ENCODE measurements at regions not wholly inside any gene's neighbourhood (a gene's known extent, or its start where the extent isn't known, plus 50 kb on each side); places are given as distances from the start of the nearest gene placed in this dataset.
"Not testable (repeated sequence)": the region's sequence is repeated elsewhere in the genome, so short reads cannot be mapped to it uniquely, and the experiment has no call there.

DNA sequence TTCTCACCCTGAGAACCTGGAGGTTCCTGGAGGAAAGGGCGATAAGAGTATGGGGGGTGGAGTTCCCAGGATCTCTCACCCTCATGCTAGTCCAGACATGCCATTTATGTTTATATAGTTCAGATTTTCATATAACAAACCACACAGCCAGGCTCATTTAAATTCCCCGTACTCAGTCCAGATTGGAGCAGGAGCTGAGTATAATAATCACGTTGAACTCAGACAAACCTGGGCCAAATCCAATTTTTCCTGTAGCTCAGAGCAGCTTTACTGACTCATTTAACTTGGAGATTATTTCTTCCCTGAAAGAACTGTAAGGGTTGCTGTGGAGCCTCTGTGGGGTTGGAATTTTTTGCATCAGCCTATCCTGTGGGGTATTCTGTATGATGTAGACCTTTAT lies 660.8 kb downstream of the TMEM121 start:
- H3K27ac ChIP-seq: no peak overlapping the region
- no peak overlapping the region for H3K4me3 ChIP-seq
- H3K36me3 ChIP-seq: no peaks in the 10 kb centered on the region
- no peaks in the 10 kb centered on the region for H3K9me3 ChIP-seq
- DNase-seq: no peak
- H3K4me1 ChIP-seq: no peaks in the 10 kb centered on the region
- intact Hi-C loops (cut with DNase I; ENCODE audit: low total_unique reads): no loop called here
- no peaks in the 10 kb centered on the region for H3K27me3 ChIP-seq
- no peak for TF ChIP-seq POLR2A (IDR thresholded peaks at IDR 0.05)
- TF ChIP-seq, protein P1, sequence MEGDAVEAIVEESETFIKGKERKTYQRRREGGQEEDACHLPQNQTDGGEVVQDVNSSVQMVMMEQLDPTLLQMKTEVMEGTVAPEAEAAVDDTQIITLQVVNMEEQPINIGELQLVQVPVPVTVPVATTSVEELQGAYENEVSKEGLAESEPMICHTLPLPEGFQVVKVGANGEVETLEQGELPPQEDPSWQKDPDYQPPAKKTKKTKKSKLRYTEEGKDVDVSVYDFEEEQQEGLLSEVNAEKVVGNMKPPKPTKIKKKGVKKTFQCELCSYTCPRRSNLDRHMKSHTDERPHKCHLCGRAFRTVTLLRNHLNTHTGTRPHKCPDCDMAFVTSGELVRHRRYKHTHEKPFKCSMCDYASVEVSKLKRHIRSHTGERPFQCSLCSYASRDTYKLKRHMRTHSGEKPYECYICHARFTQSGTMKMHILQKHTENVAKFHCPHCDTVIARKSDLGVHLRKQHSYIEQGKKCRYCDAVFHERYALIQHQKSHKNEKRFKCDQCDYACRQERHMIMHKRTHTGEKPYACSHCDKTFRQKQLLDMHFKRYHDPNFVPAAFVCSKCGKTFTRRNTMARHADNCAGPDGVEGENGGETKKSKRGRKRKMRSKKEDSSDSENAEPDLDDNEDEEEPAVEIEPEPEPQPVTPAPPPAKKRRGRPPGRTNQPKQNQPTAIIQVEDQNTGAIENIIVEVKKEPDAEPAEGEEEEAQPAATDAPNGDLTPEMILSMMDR (IDR thresholded peaks at IDR 0.05): no peak

DNA sequence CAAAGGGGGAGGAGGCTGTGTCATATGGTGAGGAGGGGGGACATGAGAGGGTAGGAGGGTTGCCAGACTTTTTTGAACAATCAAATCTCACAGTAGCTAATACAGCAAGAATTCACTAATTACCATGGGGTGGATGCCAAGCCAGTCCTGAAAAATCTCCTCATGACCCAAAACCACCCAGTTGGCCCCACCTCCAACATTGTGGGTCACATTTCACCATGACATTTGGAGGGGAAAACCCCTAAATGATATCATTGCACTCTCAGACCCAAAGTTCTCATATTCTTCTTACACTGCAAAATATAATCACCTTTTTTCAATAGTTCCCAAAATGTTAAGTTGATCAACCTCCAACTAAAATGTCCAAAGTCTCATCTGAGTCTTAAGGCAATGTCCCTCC lies 666.3 kb downstream of the TMEM121 start:
- H3K9me3 ChIP-seq; H3K4me1 ChIP-seq; H3K36me3 ChIP-seq; DNase-seq; H3K27me3 ChIP-seq; H3K4me3 ChIP-seq; intact Hi-C loops (cut with DNase I; ENCODE audit: low total_unique reads); H3K27ac ChIP-seq: not testable (repeated sequence)

DNA sequence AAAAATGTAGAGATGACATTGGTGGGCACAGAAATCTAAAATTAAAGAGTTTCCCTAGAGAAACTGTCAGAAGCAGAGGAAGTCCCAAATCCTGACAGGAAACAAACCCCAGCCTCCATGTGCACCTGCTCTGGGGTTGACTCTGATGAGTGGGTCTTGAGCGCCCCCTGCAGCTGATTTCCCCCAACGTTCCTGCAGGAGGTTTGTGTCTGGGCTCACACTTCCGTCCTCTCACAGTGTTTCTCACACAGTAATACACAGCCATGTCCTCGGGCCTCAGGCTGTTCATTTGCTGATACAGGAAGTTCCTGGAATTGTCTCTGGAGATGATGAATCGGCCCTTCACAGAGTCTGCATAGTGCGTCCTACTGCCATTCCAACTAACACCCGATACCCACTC lies 670.1 kb downstream of the TMEM121 start:
- intact Hi-C loops (cut with DNase I; ENCODE audit: low total_unique reads); H3K36me3 ChIP-seq; H3K9me3 ChIP-seq; H3K4me1 ChIP-seq; DNase-seq; H3K4me3 ChIP-seq; H3K27ac ChIP-seq; H3K27me3 ChIP-seq: not testable (repeated sequence)

DNA sequence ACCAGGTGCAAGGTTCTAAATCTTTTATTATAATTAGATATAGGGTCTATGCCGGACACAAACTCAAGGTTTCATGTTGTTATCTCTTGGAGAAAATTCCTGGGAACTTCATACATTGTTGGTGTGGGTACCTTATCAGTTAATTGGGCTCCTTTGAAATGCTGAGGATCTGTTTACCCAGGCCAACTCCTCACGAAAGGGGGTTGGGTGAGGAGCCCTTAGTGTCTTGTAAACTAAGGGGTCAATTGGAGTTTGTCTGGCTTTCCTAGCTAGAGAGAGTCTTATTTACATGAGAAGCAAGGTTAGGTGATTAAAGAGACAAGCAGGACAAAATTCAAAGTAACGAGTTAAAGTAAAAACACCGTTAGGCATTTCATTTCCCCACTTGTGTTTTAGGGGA lies 670.9 kb downstream of the TMEM121 start:
- H3K27ac ChIP-seq; H3K36me3 ChIP-seq; H3K9me3 ChIP-seq; intact Hi-C loops (cut with DNase I; ENCODE audit: low total_unique reads); DNase-seq; H3K4me1 ChIP-seq; H3K27me3 ChIP-seq; H3K4me3 ChIP-seq: not testable (repeated sequence)

DNA sequence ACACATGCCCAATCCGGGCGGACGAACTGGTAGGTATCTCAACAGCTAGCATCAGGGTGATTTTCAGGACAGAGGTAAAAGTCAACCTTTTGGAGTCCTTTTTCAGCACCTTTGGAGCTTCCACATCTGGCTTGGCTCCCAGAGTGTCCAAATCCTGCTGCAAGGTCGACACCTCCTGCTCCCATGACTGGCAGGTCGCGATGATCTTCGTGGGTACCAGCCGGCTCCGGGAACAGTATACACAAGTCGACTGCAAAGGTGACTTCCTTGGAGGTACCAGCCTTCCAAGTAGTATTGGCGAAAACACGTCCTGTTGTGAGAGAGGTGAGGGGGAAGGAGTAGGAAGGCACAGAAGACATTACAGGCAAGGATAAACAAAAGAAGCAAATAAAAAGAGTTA lies 672.7 kb downstream of the TMEM121 start:
- no peak overlapping the region for H3K4me3 ChIP-seq
- H3K27ac ChIP-seq: no peak overlapping the region
- H3K27me3 ChIP-seq: no peaks in the 10 kb centered on the region
- no peaks in the 10 kb centered on the region for H3K9me3 ChIP-seq
- H3K36me3 ChIP-seq: no peaks in the 10 kb centered on the region
- no peak for DNase-seq
- intact Hi-C loops (cut with DNase I; ENCODE audit: low total_unique reads): no loop called here
- TF ChIP-seq POLR2A (IDR thresholded peaks at IDR 0.05): no peak
- TF ChIP-seq, protein P1 (IDR thresholded peaks at IDR 0.05): no peak
- H3K4me1 ChIP-seq: no peaks in the 10 kb centered on the region

DNA sequence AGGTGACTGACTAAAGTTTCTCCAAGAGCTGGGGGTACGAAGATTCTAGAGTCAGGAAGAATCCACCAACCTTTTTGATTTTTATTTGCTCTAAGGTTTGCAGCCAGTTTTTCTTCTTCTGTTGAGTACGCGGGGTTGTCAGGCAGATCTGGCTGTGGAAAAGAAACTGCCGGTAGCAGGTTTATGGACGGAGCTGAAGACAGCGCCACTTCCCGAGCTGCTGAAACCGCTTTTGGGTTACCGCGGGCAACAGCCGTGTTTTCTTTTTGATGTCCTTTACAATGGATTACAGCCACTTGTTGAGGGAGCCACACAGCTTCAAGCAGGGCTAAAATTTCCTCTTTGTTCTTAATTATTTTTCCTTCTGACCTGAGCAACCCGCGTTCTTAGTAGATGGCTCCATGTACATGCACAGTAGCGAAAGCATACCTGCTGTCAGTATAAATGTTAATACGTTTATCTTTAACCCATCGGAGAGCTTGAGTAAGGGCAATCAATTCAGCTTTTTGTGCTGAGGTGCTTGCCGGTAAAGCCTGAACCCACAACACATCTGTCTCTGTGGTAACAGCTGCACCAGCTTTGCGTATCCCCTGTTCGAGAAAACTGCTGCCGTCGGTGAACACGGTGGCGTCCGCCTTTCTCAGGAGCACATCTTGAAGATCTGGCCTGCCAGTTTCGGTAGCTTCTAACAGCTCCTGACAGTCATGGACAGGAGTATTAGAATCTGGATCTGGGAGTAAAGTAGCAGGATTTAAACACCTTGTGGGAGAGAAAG lies 674.3 kb downstream of the TMEM121 start:
- Histone ChIP-seq H3K4me3 (no peak overlapping the region), H3K4me1 (no peaks in the 10 kb centered on the region), H3K9me3 (no peaks in the 10 kb centered on the region), H3K27me3 (no peaks in the 10 kb centered on the region), H3K27ac (no peak overlapping the region), H3K36me3 (no peaks in the 10 kb centered on the region)
- no peak for TF ChIP-seq POLR2A (IDR thresholded peaks at IDR 0.05)
- TF ChIP-seq, protein P1 (IDR thresholded peaks at IDR 0.05): no peak
- intact Hi-C loops (cut with DNase I; ENCODE audit: low total_unique reads): no loop called here
- DNase-seq: no peak

DNA sequence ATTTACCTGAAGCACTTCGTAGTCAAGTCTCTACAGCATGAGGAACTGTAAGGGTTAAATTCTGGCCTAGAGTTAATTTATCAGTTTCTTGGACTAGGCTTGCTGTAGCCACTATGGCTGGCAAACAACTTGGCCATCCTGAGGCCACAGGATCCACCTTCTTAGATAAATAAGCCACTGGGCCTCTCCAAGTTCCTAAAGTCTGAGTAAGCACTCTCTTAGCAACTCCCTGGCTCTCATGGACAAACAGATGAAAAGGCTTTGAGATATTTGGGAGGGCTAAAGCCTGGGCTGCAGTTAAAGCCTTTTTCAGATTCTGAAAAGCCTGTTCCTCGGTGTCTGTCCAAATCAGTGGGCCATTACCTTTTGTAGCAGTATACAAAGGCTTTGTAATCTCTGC lies 675.0 kb downstream of the TMEM121 start:
- Histone ChIP-seq H3K4me1 (no peaks in the 10 kb centered on the region), H3K9me3 (no peaks in the 10 kb centered on the region), H3K27ac (no peak overlapping the region), H3K4me3 (no peak overlapping the region), H3K36me3 (no peaks in the 10 kb centered on the region), H3K27me3 (no peaks in the 10 kb centered on the region)
- no peak for TF ChIP-seq POLR2A (IDR thresholded peaks at IDR 0.05)
- TF ChIP-seq, protein P1 (IDR thresholded peaks at IDR 0.05): no peak
- no peak for DNase-seq
- intact Hi-C loops (cut with DNase I; ENCODE audit: low total_unique reads): no loop called here
